Activated CD8-positive, alpha-beta memory T cell treated with anti-CD3 and anti-CD28 coated beads for 48 hours (primary cell): ENCODE measurements at regions not wholly inside any gene's neighbourhood (a gene's known extent, or its start where the extent isn't known, plus 50 kb on each side); places are given as distances from the start of the nearest gene placed in this dataset.

Experiments used
- DNase-seq, 3 experiments: peaks; one replicate each; pipeline ENCODE4 v3.0.0-alpha.2; 2020; ENCODE audit warnings: low read depth in 2 of 3, low spot score in 2 of 3

GRCh38 chr4:4641661-4642495 is 100.0 kb upstream of the STX18 start:
- no peak for DNase-seq

- no peak for DNase-seq
Measured at GRCh38 chr4:4641254-4641653, 99.4 kb upstream of the STX18 start.

- no peak for DNase-seq
Measured at GRCh38 chr4:4640692-4641091, 98.8 kb upstream of the STX18 start.

- no peak for DNase-seq
Measured at GRCh38 chr4:4639370-4639769, 97.5 kb upstream of the STX18 start.

GRCh38 chr4:4637710-4638109 is 95.9 kb upstream of the STX18 start:
- DNase-seq: no peak

GRCh38 chr4:4633431-4633830 is 91.6 kb upstream of the STX18 start:
- no peak for DNase-seq

GRCh38 chr4:4631150-4631549 is 89.3 kb upstream of the STX18 start:
- no peak for DNase-seq

GRCh38 chr4:4627906-4628305 is 86.1 kb upstream of the STX18 start:
- DNase-seq: no peak

GRCh38 chr4:4627111-4627510 is 85.3 kb upstream of the STX18 start:
- no peak for DNase-seq

GRCh38 chr4:4625488-4625887 is 83.6 kb upstream of the STX18 start:
- DNase-seq: no peak

- DNase-seq: no peak
Measured at GRCh38 chr4:4624276-4624897, 82.5 kb upstream of the STX18 start.

GRCh38 chr4:4619821-4620220 is 78.0 kb upstream of the STX18 start:
- no peak for DNase-seq

GRCh38 chr4:4618847-4619246 is 77.0 kb upstream of the STX18 start:
- no peak for DNase-seq

- DNase-seq: no peak
Measured at GRCh38 chr4:4614925-4615678, 73.3 kb upstream of the STX18 start.

GRCh38 chr4:4613641-4614286 is 71.9 kb upstream of the STX18 start:
- no peak for DNase-seq

GRCh38 chr4:4613126-4613465 is 71.2 kb upstream of the STX18 start:
- no peak for DNase-seq

GRCh38 chr4:4610672-4611071 is 68.8 kb upstream of the STX18 start:
- no peak for DNase-seq

- DNase-seq: no peak
Measured at GRCh38 chr4:4609622-4610334, 67.9 kb upstream of the STX18 start.

GRCh38 chr4:4608214-4608537 is 66.3 kb upstream of the STX18 start:
- DNase-seq: no peak

- no peak for DNase-seq
Measured at GRCh38 chr4:4607336-4608213, 65.7 kb upstream of the STX18 start.
